Activated T-helper 9 cell treated with anti-CD3 and anti-CD28 coated beads, Interleukin-2, amount 50 U/mL, for 16 hours (primary cell): ENCODE measurements at regions not wholly inside any gene's neighbourhood (a gene's known extent, or its start where the extent isn't known, plus 50 kb on each side); places are given as distances from the start of the nearest gene placed in this dataset.
A peak's percentile ranks its signal among the peaks of the same experiment; 100 is the strongest.
"Not testable (repeated sequence)": the region's sequence is repeated elsewhere in the genome, so short reads cannot be mapped to it uniquely, and the experiment has no call there.

Experiments used
- DNase-seq: peaks from one replicate; pipeline ENCODE4 v3.0.0-alpha.2; 2020; ENCODE audit warnings: low read depth

- no peak for DNase-seq
These were observed 172.6 kb upstream of the THSD7A start for GRCh38 chr7:12004581-12004980.

- no peak for DNase-seq
These were observed 175.6 kb upstream of the THSD7A start for GRCh38 chr7:12007576-12007975.

GRCh38 chr7:12013983-12014382 lies 182.0 kb upstream of the THSD7A start:
- no peak for DNase-seq

- DNase-seq = no peak
These were observed 184.4 kb upstream of the THSD7A start for GRCh38 chr7:12016439-12016838.

GRCh38 chr7:12017046-12017445 lies 185.0 kb upstream of the THSD7A start:
- DNase-seq = no peak

GRCh38 chr7:12022011-12022410 lies 189.1 kb upstream of the TMEM106B start:
- not testable (repeated sequence) for DNase-seq

GRCh38 chr7:12025246-12025645 lies 185.8 kb upstream of the TMEM106B start:
- no peak for DNase-seq

- DNase-seq = no peak
These were observed 182.6 kb upstream of the TMEM106B start for GRCh38 chr7:12028508-12028907.

GRCh38 chr7:12030116-12030515 lies 181.0 kb upstream of the TMEM106B start:
- no peak for DNase-seq

GRCh38 chr7:12031186-12031585 lies 179.9 kb upstream of the TMEM106B start:
- no peak for DNase-seq

GRCh38 chr7:12031638-12032037 lies 179.5 kb upstream of the TMEM106B start:
- DNase-seq = no peak

GRCh38 chr7:12032146-12032545 lies 178.9 kb upstream of the TMEM106B start:
- DNase-seq = no peak

GRCh38 chr7:12043457-12043856 lies 167.6 kb upstream of the TMEM106B start:
- not testable (repeated sequence) for DNase-seq

GRCh38 chr7:12052211-12052610 lies 158.9 kb upstream of the TMEM106B start:
- no peak for DNase-seq

GRCh38 chr7:12053561-12053960 lies 157.5 kb upstream of the TMEM106B start:
- DNase-seq = no peak

GRCh38 chr7:12054830-12055229 lies 156.3 kb upstream of the TMEM106B start:
- no peak for DNase-seq

- DNase-seq = no peak
These were observed 154.7 kb upstream of the TMEM106B start for GRCh38 chr7:12056381-12056780.

- DNase-seq = no peak
These were observed 154.1 kb upstream of the TMEM106B start for GRCh38 chr7:12056977-12057376.

GRCh38 chr7:12062062-12062461 lies 149.0 kb upstream of the TMEM106B start:
- DNase-seq = no peak

GRCh38 chr7:12064586-12065127 lies 146.4 kb upstream of the TMEM106B start:
- no peak for DNase-seq

- no peak for DNase-seq
These were observed 145.1 kb upstream of the TMEM106B start for GRCh38 chr7:12066004-12066403.

- no peak for DNase-seq
These were observed 144.6 kb upstream of the TMEM106B start for GRCh38 chr7:12066521-12066920.

GRCh38 chr7:12067156-12067831 lies 143.8 kb upstream of the TMEM106B start:
- DNase-seq = peak; percentile 30

- DNase-seq = no peak
These were observed 141.3 kb upstream of the TMEM106B start for GRCh38 chr7:12069757-12070156.
